Mesothelial cell of epicardium (in vitro differentiated cells): ENCODE measurements at regions not wholly inside any gene's neighbourhood (a gene's known extent, or its start where the extent isn't known, plus 50 kb on each side); places are given as distances from the start of the nearest gene placed in this dataset.

Experiments
- DNase-seq, 2 experiments: peaks; one replicate each; pipeline ENCODE4 v3.0.0; 2021; ENCODE audit warnings: low spot score in 2 of 2; ENCODE audit not compliant: unreplicated experiment in 2 of 2
- H3K27ac Mint-ChIP-seq: 2 replicates; pipeline ENCODE4 v1.8.0; 2021; ENCODE audit warnings: mixed read lengths
- H3K27me3 Mint-ChIP-seq: 2 replicates; pipeline ENCODE4 v1.8.0; 2021; ENCODE audit warnings: low read depth, mixed read lengths
- H3K36me3 Mint-ChIP-seq: 2 replicates; pipeline ENCODE4 v1.8.0; 2021; ENCODE audit warnings: mixed read lengths
- H3K4me1 Mint-ChIP-seq: 2 replicates; pipeline ENCODE4 v1.8.0; 2021; ENCODE audit warnings: mixed read lengths
- H3K4me3 Mint-ChIP-seq: 2 replicates; pipeline ENCODE4 v1.8.0; 2021; ENCODE audit warnings: mild to moderate bottlenecking, moderate library complexity, mixed read lengths
- H3K9me3 Mint-ChIP-seq: 2 replicates; pipeline ENCODE4 v1.8.0; 2021; ENCODE audit warnings: mixed read lengths
- TF ChIP-seq, protein P1 (sequence below): fragments of 200-600 bp; sonication (generic); IDR thresholded peaks from one replicate; pipeline ENCODE4 v1.5.0; 2021; ENCODE audit warnings: antibody characterized with exemption; ENCODE audit not compliant: unreplicated experiment

DNA sequence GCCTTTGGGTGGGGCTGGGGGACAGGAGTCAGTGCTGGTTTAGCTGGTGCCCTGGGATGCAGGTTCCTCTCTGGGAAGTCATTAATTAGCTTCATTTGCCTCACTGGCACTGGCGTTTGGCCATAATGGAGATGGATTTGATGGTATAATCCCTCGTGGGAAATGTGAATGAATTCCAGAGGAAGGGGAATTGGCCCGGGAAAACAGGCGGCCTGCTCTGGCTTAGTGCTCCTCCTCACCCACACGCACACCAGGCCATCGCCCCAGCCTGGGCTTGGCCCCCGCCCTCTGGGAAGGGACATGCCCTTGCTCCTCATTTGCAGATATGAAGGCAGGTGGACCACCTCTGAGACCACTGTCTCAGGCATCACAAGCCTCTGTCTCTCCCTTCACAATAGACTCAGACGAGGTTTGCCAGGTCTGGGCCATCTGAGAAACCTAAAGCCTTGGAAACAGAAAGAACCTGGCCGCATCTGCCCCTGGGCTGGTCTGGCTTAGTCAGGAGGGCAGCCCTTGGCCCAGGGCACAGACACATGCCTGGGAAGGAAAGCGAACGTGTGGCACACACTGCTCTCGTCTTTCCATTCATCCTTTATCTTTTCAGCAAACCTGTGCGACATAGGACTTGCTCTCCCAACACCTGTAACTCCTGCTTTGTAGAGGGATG is 199.2 kb upstream of the CDH4 start:
- H3K36me3 Mint-ChIP-seq: no peaks in the 10 kb centered on the region
- H3K4me1 Mint-ChIP-seq: no peaks in the 10 kb centered on the region
- no peak overlapping the region for H3K4me3 Mint-ChIP-seq
- DNase-seq: no peak
- no peak overlapping the region for H3K27ac Mint-ChIP-seq
- no peaks in the 10 kb centered on the region for H3K9me3 Mint-ChIP-seq
- H3K27me3 Mint-ChIP-seq: peaks cover 18% of the 10 kb centered on the region
- TF ChIP-seq, protein P1, sequence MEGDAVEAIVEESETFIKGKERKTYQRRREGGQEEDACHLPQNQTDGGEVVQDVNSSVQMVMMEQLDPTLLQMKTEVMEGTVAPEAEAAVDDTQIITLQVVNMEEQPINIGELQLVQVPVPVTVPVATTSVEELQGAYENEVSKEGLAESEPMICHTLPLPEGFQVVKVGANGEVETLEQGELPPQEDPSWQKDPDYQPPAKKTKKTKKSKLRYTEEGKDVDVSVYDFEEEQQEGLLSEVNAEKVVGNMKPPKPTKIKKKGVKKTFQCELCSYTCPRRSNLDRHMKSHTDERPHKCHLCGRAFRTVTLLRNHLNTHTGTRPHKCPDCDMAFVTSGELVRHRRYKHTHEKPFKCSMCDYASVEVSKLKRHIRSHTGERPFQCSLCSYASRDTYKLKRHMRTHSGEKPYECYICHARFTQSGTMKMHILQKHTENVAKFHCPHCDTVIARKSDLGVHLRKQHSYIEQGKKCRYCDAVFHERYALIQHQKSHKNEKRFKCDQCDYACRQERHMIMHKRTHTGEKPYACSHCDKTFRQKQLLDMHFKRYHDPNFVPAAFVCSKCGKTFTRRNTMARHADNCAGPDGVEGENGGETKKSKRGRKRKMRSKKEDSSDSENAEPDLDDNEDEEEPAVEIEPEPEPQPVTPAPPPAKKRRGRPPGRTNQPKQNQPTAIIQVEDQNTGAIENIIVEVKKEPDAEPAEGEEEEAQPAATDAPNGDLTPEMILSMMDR: no peak

DNA sequence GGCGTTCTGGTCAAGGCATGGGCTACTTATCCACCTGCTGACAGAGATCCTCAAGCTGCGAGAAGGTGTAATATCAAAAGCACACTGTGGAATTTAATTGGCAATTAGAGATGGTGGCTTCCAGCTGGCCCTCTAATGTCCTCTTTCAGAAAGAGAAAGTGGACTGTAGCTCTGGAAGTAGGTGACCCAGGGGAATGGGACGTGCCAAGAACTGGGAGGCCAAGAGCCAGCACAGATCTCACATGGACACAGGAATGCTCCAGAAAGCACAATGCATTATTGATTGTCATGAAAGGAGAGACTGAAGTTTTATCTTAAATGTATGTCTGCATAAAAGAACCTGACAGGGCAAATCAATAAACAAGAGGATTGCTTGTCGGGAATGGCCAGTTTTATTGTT is 198.6 kb upstream of the CDH4 start:
- no peaks in the 10 kb centered on the region for H3K9me3 Mint-ChIP-seq
- no peak overlapping the region for H3K4me3 Mint-ChIP-seq
- no peaks in the 10 kb centered on the region for H3K4me1 Mint-ChIP-seq
- TF ChIP-seq, protein P1: no peak
- no peak for DNase-seq
- H3K27ac Mint-ChIP-seq: no peak overlapping the region
- H3K27me3 Mint-ChIP-seq: peaks cover 20% of the 10 kb centered on the region
- H3K36me3 Mint-ChIP-seq: no peaks in the 10 kb centered on the region

- H3K27me3 Mint-ChIP-seq: peaks cover 22% of the 10 kb centered on the region
Observed at GRCh38 chr20:61053889-61054288, 198.2 kb upstream of the CDH4 start.

GRCh38 chr20:61054411-61054810 is 197.7 kb upstream of the CDH4 start:
- H3K36me3 Mint-ChIP-seq: no peaks in the 10 kb centered on the region
- H3K4me1 Mint-ChIP-seq: no peaks in the 10 kb centered on the region
- H3K9me3 Mint-ChIP-seq: no peaks in the 10 kb centered on the region
- no peak for DNase-seq
- TF ChIP-seq, protein P1: no peak
- peaks cover 22% of the 10 kb centered on the region for H3K27me3 Mint-ChIP-seq
- no peak overlapping the region for H3K4me3 Mint-ChIP-seq
- no peak overlapping the region for H3K27ac Mint-ChIP-seq

More at GRCh38 chr20:61053889-61054288, 198.2 kb upstream of the CDH4 start:
- TF ChIP-seq, protein P1: no peak
- Mint-ChIP-seq H3K4me3 (no peak overlapping the region), H3K27ac (no peak overlapping the region), H3K9me3 (no peaks in the 10 kb centered on the region), H3K4me1 (no peaks in the 10 kb centered on the region), H3K36me3 (no peaks in the 10 kb centered on the region)
- DNase-seq: no peak

- Mint-ChIP-seq H3K4me3 (no peak overlapping the region), H3K27ac (no peak overlapping the region), H3K27me3 (peaks cover 24% of the 10 kb centered on the region), H3K4me1 (no peaks in the 10 kb centered on the region), H3K9me3 (no peaks in the 10 kb centered on the region), H3K36me3 (no peaks in the 10 kb centered on the region)
- TF ChIP-seq, protein P1: no peak
- no peak for DNase-seq
Observed at GRCh38 chr20:61055180-61056010, 196.7 kb upstream of the CDH4 start.
